HG02678 (cell line): ENCODE measurements at regions not wholly inside any gene's neighbourhood (a gene's known extent, or its start where the extent isn't known, plus 50 kb on each side); places are given as distances from the start of the nearest gene placed in this dataset.
"Not testable (repeated sequence)": the region's sequence is repeated elsewhere in the genome, so short reads cannot be mapped to it uniquely, and the experiment has no call there.

Source experiments
- ATAC-seq: cut with Tn5 transposase; IDR thresholded peaks from one replicate; pipeline ENCODE4 v1.9.1; 2021; ENCODE audit warnings: mild to moderate bottlenecking, moderate library complexity; ENCODE audit not compliant: unreplicated experiment

DNA sequence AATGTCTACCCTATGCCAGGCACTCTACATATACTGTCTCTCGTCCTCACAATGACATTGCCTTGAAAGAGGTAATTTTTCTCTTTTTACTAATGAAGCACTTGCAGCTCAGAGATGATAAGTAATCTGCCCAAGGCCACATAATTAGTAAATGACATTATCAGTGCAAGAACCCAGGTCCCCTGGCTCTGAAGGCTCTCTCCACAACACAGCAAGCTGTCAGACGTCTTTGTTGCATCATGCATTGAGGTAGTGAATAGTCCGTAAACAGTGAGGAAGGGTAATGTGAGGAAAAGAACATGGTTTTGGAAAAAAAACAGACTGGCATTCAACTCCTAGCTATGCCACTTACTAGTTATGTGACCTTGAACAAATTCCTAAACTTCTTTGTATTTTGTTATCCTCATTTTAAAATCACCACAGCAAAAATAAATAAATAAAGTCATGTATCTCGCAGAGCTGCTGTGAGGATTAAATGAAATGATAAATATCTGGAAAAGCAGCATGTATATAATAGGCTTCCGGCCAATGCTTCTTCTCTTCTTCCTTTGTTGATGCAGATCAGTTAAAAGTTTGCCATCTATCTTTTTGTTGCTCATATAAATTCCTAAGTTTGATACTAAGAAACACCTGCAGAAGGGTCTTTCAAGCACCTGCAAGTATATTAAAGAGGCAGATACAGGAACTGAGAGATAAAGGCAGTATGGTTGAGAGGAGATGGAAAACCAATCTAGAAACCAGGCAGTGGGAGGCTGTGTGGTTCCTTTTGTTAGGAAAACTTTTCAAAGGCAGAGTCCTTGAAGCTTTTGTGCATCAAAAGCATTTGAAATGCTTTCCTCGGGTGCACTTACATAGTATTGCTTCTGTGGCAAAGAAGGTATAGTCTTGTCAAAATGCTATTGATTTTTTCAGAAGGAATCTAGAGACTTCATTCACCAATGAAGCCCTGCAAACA, 82.8 kb downstream of the BTG1 start:
- no peak for ATAC-seq

DNA sequence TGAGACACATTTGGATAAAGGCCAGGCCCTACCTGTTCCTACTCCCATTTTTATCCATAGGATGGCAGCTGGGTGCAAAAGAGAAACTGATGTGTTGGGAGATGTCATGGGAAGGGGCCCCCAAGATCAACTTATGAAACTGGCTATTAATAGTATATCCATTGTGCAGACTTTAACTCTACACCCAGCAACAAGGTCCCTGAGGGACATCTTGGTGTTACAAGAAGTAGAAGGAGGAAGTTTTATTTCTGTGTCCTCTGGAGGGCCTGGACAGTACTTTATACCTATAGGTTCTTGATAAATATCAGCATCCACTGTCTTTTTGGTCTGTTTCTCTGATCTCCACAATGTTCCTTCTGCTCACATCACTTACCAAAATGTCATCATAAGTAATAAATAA, 84.6 kb downstream of the BTG1 start:
- ATAC-seq: no peak

DNA sequence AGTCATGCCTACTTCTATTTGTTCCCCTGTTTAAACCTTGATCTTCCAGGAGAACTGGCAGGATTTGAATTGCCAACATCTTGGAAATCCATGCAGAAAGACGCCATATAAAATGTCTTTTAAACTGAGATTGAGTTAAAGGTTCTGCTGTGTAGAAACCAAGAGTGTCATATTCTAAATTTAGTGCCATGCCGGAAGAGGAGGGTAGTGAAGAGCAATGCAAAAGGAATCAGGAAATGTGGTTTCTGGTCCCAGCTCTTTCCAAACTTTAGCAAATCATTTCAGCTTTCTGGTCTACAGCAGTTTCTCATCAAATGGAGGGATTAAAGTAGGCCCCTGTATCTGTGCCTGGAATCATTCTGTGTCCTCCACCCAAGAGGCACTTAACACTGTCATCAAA, 85.7 kb downstream of the BTG1 start:
- ATAC-seq: no peak

- ATAC-seq: peak; percentile 65
Measured at GRCh38 chr12:92058664-92059063, 87.0 kb downstream of the BTG1 start.

- ATAC-seq: not testable (repeated sequence)
Measured at GRCh38 chr12:92056756-92057155, 88.9 kb downstream of the BTG1 start.

DNA sequence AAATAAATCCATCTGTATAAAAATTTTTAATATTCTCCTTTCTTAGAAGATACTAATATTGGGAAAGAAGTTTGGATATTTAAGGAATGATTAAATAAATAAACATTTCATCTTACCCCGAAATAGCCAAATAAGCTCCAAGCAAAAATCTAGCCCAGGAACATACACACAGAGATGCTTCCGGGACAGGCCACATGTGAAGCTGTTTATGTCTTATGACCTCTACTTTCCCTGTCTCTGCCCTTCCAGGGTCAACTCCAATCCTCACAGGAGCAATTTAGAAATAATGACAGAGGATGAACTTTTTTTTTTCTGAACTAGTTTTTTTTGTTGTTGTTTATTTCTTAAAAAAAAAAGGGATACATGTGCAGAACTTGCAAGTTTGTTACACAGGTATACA, 89.4 kb downstream of the BTG1 start:
- ATAC-seq: no peak

DNA sequence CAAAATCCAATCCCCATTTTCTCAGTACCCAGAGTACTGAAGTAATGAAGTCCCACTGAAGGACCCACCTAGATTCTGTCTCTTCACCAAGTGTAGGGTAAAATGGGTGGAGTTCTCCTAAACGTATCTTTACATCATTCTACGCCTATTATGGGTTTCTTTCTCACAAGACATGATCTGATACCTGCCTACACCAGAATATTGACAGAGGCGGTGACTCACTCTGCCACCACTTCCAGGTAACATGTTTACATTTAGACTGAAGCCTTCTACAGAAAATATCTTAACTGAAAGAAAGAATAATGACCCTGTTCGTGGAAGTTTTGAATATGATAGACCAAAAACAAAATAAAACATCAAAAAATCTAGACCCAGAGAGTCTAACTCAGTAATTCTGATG, 89.8 kb downstream of the BTG1 start:
- ATAC-seq: no peak

DNA sequence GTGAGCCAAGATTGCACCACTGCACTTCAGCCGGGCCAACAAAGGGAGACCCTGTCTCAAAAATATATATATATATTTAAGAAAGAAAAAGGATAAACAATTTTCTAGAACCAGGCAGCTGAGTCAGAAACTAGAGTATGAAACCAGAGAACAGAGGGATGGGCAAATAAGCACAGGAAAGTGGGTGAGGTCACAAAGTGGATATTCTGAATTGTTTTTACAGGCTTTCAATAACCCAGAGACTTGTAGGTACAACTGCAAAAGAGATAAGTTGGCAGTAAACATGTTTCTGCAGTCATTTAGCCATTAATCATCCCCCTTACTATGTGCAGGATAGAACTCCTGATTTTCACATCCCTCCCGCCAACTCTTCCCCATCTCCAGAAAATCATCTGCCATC, 94.2 kb downstream of the BTG1 start:
- no peak for ATAC-seq

DNA sequence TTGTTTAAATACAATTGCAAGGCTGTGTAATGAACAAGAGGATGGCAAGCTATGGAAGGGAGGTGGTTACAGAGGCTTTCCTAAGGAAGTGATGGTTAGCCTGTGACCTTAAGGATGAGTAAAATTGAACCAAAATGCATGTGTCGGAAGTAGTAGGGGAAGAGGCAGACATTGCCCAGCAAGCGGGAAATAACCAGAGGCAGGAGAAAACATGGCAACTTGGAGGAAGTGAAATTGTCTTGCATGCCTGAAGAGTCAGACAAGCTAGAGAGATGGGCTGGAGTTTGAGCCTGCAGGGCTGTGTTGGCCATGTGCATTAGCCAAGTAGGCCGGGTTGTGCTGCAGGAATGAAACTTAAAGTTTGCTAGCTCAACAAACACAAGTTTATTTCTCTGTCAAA, 96.2 kb downstream of the BTG1 start:
- ATAC-seq: peak; percentile 89

GRCh38 chr12:92047393-92047826, 98.2 kb downstream of the BTG1 start:
- ATAC-seq: no peak

- ATAC-seq: no peak
Measured at GRCh38 chr12:92046557-92047392, 98.9 kb downstream of the BTG1 start.

DNA sequence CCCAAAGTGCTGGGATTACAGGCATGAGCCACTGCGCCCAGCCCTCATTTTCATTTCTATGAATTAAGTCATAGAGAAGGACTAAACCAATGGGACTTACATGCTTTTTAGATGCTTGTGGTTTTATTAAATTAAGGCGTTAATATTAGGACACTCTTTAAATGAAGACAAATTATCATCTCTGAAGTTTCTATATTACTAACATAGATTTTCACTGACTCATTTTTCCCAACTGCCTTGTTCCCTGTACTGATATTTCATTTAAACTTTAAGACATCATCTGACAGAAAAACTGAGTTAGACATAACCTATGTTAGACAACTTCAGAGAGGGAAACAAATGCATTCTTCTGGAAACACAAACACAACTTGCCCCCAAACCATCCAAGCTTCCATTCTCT, 99.8 kb downstream of the BTG1 start:
- no peak for ATAC-seq

- no peak for ATAC-seq
Measured at GRCh38 chr12:92044435-92044834, 101.2 kb downstream of the BTG1 start.

- no peak for ATAC-seq
Measured at GRCh38 chr12:92042791-92043531, 102.7 kb downstream of the BTG1 start.

DNA sequence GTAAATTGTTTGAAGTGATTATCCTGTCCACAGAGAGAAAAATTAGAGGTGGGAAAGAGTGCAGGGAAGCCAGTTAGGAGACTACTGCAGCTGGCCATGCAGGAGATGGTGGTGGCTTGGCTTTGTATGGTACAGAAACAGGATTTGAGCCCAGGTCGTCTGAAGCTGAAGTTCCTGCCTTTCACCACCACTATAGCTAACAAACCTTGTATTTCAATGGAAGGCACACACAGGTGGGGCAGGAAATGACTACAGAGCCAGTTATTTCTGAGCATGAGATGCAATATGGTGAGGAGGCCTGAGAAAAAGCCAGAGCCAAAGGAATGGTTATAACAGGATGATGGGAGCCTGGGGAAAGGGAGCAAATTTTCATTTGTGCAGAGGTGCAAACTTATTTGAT, 103.9 kb downstream of the BTG1 start:
- peak; percentile 43 for ATAC-seq

DNA sequence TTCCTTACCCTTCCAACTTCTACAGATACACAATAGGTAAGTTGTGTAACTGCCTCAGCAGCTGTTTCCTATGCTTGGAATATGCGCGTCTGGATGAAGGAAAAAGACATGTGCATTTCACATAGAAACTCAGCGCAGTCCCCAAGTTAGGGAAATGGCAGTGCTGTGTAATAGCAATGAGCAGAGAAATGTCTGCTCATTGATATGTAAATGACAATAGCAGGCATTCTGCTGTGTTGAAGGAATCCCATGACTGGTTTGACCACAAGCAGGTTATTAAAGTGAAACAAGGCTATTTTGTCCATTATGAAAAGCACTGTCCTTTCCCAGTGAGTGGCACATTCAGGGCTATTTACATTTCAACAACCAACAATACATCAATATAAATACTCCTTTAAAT, 106.6 kb downstream of the BTG1 start:
- no peak for ATAC-seq

DNA sequence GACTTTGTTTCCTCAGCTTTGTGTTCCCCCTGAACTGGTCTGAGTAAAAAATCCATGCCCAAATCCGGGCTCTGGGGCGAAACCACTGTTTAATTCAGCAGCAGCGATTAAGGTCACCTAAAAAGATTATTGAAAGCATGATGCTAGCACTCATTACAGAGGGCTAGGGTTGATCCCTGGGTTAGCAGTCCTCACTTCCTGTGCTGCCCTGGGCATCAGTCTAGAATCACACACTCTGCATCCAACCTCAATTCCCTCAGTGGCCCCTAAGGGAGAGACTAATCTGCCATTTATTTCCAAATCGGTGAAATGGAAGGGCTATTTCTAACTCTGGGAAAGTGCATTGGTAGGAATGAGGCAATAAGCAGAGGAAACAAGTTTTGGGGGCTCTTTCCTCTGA, 107.2 kb downstream of the BTG1 start:
- ATAC-seq: no peak

- ATAC-seq: no peak
Measured at GRCh38 chr12:92036771-92037453, 108.7 kb downstream of the BTG1 start.

- no peak for ATAC-seq
Measured at GRCh38 chr12:92036061-92036620, 109.5 kb downstream of the BTG1 start.

DNA sequence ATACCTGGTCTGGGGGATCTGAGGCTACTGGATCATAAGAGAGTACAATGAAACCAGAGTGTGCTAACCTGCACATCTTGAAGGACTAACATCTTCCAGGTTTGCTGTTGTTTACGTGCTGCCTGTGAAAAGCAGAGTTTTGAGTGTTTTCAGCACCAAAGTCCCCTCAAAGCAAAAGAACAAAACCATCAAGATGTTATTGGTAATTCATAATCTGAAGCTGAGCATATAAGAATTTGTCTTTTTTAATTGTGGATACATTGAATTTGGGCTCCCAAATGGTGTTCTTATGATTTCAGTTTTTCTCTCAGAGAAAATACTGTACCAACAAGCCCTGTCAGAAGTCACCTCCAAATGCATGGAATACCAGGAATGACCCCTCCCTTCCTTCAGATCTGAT, 110.2 kb downstream of the BTG1 start:
- ATAC-seq: no peak
